Progenitor cell of endocrine pancreas (in vitro differentiated cells): ENCODE measurements at regions not wholly inside any gene's neighbourhood (a gene's known extent, or its start where the extent isn't known, plus 50 kb on each side); places are given as distances from the start of the nearest gene placed in this dataset.
"Not testable (repeated sequence)": the region's sequence is repeated elsewhere in the genome, so short reads cannot be mapped to it uniquely, and the experiment has no call there.

ENCODE experiments used
- DNase-seq: peaks from one replicate; pipeline ENCODE4 v3.0.0; 2021; ENCODE audit warnings: low spot score; ENCODE audit not compliant: unreplicated experiment
- H3K27ac Mint-ChIP-seq: 2 replicates; pipeline ENCODE4 v1.8.0; 2021; ENCODE audit warnings: mild to moderate bottlenecking, moderate library complexity, mixed read lengths
- H3K27me3 Mint-ChIP-seq: 2 replicates; pipeline ENCODE4 v1.8.0; 2021; ENCODE audit warnings: mixed read lengths
- H3K36me3 Mint-ChIP-seq: 2 replicates; pipeline ENCODE4 v1.8.0; 2022; ENCODE audit warnings: mixed read lengths; ENCODE audit not compliant: insufficient read depth
- H3K4me1 Mint-ChIP-seq: 2 replicates; pipeline ENCODE4 v1.8.0; 2021; ENCODE audit warnings: low read depth, mixed read lengths
- H3K4me3 Mint-ChIP-seq: 2 replicates; pipeline ENCODE4 v1.8.0; 2021; ENCODE audit warnings: low read depth, mild to moderate bottlenecking, moderate library complexity, mixed read lengths
- H3K9me3 Mint-ChIP-seq: 2 replicates; pipeline ENCODE4 v1.8.0; 2021; ENCODE audit warnings: low read depth, mixed read lengths
- CTCF ChIP-seq: fragments of 200-600 bp; sonication (generic); IDR thresholded peaks from one replicate; pipeline ENCODE4 v1.5.0; 2021; ENCODE audit warnings: antibody characterized with exemption, mild to moderate bottlenecking; ENCODE audit not compliant: unreplicated experiment

GRCh38 chr5:1651250-1651649 lies 127.5 kb upstream of the LPCAT1 start:
- H3K27me3 Mint-ChIP-seq: peaks cover 58% of the 10 kb centered on the region

GRCh38 chr5:1649554-1649953 lies 125.8 kb upstream of the LPCAT1 start:
- peaks cover 65% of the 10 kb centered on the region for H3K27me3 Mint-ChIP-seq
- no peak overlapping the region for H3K27ac Mint-ChIP-seq
- H3K9me3 Mint-ChIP-seq: no peaks in the 10 kb centered on the region
- no peaks in the 10 kb centered on the region for H3K4me1 Mint-ChIP-seq
- H3K36me3 Mint-ChIP-seq: no peaks in the 10 kb centered on the region
- TF ChIP-seq CTCF: no peak
- DNase-seq: no peak
- no peak overlapping the region for H3K4me3 Mint-ChIP-seq

More at GRCh38 chr5:1651250-1651649, 127.5 kb upstream of the LPCAT1 start:
- DNase-seq: no peak
- Mint-ChIP-seq H3K9me3 (no peaks in the 10 kb centered on the region), H3K4me1 (no peaks in the 10 kb centered on the region), H3K36me3 (no peaks in the 10 kb centered on the region), H3K27ac (no peak overlapping the region), H3K4me3 (no peak overlapping the region)
- no peak for TF ChIP-seq CTCF

- DNase-seq: no peak
- no peaks in the 10 kb centered on the region for H3K4me1 Mint-ChIP-seq
- no peak overlapping the region for H3K4me3 Mint-ChIP-seq
- TF ChIP-seq CTCF: no peak
- peaks cover 68% of the 10 kb centered on the region for H3K27me3 Mint-ChIP-seq
- no peak overlapping the region for H3K27ac Mint-ChIP-seq
- no peaks in the 10 kb centered on the region for H3K9me3 Mint-ChIP-seq
- no peaks in the 10 kb centered on the region for H3K36me3 Mint-ChIP-seq
Observed at GRCh38 chr5:1648806-1649205, 125.0 kb upstream of the LPCAT1 start.

- no peak for DNase-seq
- H3K27me3 Mint-ChIP-seq: peaks cover 67% of the 10 kb centered on the region
- H3K4me1 Mint-ChIP-seq: no peaks in the 10 kb centered on the region
- no peak for TF ChIP-seq CTCF
- H3K36me3 Mint-ChIP-seq: no peaks in the 10 kb centered on the region
- H3K4me3 Mint-ChIP-seq: no peak overlapping the region
- H3K27ac Mint-ChIP-seq: no peak overlapping the region
- no peaks in the 10 kb centered on the region for H3K9me3 Mint-ChIP-seq
Observed at GRCh38 chr5:1647580-1647979, 123.8 kb upstream of the LPCAT1 start.

DNA sequence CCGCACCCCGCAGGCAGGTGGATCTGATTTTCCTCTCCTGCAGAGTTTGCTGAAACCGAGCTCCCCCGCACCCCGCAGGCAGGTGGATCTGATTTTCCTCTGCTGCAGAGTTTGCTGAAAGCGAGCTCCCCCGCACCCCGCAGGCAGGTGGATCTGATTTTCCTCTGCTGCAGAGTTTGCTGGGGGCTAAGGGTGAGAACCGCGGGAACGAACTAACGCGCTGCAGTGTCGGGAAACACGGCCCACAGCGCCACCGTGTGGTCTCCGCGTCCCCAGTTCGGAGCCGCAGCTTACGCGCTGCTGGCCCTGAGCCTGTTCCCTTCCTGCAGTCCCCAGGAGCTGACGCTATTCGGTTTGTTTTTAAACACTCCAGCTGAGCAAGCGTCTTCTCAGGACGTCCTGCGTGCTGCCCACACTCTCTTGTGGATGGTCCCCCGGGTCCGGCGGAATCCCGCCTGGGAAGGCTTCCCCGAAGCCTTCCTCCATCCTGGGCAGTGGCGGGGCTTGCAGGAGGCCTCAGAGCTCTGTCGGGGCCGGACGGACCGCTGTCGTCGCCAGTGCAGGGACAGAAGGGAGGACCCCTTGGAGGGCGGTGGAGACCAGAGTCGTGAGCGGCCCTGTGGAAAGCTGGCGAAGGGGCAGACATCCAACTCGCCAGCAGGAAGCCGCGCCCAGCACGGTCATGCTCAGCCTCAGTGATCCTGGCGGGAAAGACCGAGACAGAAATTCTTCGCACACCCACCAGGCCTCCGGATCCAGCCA lies 121.2 kb upstream of the LPCAT1 start:
- Mint-ChIP-seq H3K36me3 (no peaks in the 10 kb centered on the region), H3K27ac (no peak overlapping the region), H3K9me3 (no peaks in the 10 kb centered on the region), H3K4me3 (peak overlapping the region; percentile 46), H3K4me1 (peaks cover 3% of the 10 kb centered on the region), H3K27me3 (peaks cover 59% of the 10 kb centered on the region)
- DNase-seq: peak; percentile 82
- TF ChIP-seq CTCF: peak; percentile 90

DNA sequence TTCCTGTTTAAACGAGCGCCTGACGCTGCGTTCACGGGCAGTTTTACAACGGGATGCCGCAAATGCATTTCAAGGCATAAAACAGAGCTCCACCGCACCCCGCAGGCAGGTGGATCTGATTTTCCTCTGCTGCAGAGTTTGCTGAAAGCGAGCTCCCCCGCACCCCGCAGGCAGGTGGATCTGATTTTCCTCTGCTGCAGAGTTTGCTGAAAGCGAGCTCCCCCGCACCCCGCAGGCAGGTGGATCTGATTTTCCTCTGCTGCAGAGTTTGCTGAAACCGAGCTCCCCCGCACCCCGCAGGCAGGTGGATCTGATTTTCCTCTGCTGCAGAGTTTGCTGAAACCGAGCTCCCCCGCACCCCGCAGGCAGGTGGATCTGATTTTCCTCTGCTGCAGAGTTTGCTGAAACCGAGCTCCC lies 120.6 kb upstream of the LPCAT1 start:
- H3K27ac Mint-ChIP-seq, H3K9me3 Mint-ChIP-seq, DNase-seq, H3K4me1 Mint-ChIP-seq, H3K4me3 Mint-ChIP-seq, H3K36me3 Mint-ChIP-seq: not testable (repeated sequence)
- peaks cover 54% of the 10 kb centered on the region for H3K27me3 Mint-ChIP-seq
